ENCODE measurements at regions not wholly inside any gene's neighbourhood (a gene's known extent, or its start where the extent isn't known, plus 50 kb on each side); places are given as distances from the start of the nearest gene placed in this dataset.

DNA sequence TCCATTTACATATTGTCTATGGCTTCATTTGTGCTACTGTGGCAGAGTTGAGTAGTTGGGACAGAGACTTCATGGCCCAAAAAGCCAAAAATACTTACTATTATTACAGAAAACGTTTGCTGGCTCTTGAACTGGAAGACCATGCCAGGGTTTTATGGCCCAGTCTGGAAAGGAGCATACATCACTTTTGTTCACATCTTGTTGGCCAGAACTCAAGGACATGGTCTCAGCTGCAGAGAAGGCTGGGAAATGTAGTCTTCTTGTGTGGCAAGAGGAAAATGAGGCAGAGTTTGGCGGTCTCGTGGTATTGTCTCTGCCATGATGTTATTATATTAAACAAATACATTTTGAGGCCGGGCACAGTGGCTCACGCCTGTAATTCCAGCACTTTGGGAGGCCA lies 509.6 kb downstream of the MED13L start:
- TF ChIP-seq POLR2A (IDR thresholded peaks at IDR 0.05): no peak
- no peak for TF ChIP-seq CTCF (IDR thresholded peaks at IDR 0.05)
